TTC549 (cell line): ENCODE measurements at regions not wholly inside any gene's neighbourhood (a gene's known extent, or its start where the extent isn't known, plus 50 kb on each side); places are given as distances from the start of the nearest gene placed in this dataset.

Source experiments
- FAIRE-seq: peaks from 2 replicates; lab custom pipeline; 2012; peaks lifted over from hg19 to GRCh38; lab: Jason Lieb, UNC

DNA sequence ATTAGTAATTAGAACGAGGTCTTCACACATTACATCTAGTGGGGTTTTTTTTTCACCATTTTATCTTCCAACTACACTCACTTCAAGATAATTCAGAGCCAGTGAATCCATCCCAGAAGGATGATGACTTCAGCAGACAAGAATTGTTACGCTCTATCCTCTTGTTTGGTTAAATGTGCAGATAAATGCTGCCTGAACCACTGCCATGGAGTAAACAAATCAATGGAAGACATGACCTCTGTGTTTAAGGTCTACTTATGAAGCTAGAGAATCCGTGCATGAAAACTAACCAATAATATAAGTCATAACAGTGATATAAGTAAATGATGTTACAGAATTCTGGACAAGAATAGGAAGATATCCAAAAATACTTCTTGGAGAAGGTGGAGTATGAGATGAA, 602.6 kb downstream of the TLR4 start:
- no peak for FAIRE-seq

DNA sequence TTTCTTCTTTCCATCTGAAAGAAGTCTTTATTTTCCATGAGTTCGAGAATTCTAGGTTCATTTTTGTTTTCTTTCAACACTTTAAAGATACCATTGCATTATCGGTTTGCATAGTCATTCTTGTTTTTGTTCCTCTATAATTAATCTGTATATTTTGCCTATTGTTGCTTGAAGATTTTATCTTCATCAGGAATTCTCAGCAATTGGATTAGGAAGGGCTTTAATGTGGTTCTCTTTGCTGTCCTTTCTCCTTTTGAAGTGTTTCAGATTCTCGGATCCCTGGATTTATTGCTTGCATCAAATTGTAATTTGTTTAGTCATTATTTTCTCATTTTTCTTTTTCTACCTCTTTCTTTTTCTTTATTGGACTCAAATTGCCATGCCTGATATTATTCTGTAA, 609.8 kb downstream of the TLR4 start:
- FAIRE-seq, result no peak

DNA sequence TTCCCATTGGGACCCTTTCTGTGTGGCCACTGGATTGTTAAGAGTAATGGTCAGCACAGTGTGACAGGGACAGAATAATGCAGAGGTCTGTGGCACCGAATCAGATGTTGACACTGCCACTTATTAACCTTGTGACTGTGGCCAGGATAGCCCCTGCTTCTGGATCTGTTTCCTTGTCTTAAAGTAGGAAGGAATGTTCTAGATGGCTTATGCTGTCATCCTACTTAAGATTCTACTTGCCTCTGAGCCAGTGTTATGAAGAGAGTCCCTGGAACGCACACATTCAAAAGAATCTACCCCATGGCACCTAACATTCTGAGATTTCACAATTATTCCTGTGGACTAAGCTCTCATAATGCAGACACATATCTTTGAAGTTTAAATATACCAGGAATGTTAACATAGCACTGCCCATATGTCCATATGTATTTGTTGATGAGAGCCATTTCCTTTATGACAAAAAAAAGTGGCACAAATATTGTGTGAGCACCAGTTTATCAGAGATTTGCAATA, 612.7 kb downstream of the TLR4 start:
- no peak for FAIRE-seq

DNA sequence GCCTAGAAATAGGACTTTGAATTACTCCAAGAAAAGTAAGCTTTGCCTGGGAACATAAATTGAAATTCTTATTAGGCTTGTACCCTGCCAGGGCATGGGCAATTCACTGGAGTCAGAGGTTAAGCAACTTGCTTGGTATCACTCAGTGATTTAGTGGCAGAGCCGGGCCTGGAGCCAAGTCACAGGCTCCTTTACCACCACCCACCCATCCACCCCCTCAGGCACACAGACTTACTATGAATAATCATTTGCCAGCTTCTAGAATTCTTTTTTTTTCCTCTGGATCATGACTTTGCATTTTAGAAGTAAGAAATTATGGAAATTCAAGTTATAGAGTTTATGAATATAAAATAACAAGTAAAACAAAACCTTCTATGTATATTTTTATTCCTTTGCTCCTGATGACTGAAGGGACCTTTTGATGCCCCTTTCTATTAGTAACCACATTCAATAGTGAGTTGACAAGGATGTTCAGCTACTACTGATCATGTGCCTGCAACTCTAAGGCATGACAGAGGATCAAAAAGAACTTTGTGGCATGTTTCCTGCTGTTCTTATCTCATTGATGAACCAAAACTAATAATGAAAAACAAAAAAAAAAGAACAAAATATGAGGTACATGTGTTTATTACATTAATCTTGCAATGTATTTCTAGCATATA, 614.7 kb downstream of the TLR4 start:
- no peak for FAIRE-seq

DNA sequence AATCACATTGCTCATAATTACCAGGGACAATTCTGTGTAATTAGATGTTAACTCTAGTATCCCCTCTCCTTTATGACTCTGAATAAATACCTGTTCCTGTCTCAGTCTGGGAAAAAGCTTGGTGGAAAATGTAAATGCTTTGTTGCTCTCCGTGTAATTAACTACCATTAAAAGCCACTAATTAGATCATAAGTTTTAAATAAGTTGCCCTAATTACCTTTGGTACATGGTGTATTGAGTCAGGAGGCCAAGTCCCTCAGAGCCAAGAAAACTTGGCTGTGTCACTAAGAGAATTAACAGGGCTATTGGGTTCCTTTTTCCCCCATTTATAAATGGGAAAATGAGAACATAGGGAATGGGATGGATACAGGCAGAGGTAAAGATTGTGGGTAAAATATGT, 617.6 kb downstream of the TLR4 start:
- FAIRE-seq, result no peak

DNA sequence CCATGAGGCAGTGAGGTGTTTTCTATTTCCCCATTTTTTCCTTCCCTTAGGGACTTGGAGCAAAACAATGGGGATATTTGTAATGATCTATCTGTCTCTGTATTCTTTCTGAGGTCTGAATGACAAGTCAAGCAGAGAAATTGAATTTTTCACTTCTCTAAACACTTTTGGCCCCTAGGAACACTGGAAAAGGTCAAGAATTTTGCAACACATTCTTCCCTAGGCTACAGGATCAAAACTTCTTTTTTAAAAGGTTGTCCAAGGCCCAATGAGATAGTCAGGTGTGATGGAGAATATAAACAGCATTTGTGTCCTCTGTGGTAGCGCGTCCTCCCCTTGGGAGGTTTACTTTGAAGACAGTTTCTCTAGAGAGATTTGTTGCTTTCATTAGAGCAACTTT, 620.5 kb downstream of the TLR4 start:
- FAIRE-seq, result no peak

DNA sequence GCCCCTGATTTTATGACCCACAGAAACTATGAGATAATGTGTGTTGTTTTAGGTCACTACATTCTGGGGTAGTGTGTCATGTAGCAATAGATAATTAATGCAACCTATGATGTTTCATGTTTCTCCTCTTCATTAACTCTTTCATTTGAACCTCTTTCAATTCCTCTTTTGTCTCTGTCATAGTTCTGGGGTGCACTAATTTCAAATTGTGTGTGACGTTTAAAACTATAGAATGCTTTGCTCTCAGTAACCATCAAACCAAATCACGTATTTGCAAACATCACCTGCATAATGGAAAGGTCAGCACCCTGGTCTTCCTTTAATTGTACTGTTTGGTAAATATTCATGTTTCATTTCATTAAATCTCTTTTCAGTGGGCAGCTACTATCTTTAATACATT, 621.6 kb downstream of the TLR4 start:
- no peak for FAIRE-seq

DNA sequence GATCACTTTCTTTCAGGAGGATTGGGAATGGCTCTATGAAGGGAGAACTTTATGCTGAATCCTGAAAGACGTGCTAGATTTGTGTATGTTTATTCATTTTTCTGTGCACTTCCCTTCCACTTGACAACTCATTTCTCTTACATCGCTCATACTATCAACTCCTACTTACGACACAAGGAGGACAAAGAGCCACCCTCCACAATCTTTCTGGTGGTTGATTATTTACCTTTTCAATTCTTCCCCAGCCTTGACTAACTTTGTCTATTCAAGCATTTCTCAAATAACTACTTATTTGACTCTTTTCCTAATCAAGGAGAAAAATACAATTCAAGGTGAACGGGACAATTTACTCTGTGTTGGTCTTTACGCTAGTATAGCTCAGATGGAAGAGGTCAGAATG, 622.1 kb downstream of the TLR4 start:
- no peak for FAIRE-seq

DNA sequence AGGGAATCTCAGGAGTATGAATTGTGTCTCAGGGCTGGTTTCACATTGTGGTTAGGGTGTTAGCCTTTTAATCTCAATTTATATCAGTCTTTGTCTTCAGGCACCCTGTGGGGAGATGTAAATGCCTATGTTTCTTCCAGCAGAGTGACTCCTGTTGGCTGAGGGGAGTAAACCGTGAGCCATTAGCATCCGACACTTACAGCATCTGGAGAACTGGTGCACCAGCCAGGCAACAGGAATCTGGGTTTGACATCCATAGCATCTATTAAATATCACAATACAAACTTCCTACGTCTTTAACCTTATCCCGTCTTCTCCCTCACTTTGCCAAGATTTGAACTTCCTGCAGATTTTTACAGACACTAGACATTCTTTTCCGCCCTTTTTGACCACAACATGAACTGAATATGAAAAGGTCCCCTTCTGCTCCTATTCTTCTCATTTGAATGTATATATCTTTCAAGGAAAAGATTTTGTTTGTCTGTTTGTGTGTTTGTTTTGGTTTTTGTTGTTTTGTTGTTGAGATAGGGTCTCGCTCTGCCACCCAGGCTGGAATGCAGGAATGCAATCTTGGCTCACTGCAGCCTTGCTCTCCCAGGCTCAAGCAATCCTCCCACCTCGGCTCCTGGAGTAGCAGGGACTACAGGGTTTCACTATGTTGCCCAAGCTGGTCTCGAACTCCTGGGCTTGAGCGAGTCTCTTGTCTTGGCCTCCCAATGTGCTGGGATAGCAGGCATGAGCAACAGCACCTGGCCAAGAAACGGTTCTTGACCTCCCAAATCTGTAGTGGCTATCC, 626.2 kb downstream of the TLR4 start:
- FAIRE-seq, result no peak

DNA sequence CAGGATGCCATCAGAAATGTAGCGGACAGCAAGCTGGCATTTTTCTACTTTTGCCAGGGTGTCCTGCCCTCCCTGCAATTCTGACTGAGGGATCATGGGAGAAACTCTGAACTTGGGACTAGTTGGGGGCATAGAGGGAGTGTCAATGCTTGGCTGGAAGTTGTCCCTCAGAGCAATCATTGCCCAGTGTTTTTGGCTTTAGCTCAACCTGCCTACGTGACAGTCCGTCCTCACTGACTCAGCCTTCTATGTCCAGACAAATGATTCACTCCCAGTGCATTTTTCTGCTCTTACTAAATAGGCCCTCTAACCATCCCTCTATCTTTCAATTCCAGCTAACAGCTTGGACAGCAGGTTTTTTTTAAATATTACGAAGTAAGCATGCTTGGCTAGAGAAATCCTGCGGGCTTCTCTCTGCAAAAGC, 627.4 kb downstream of the TLR4 start:
- FAIRE-seq, result no peak

DNA sequence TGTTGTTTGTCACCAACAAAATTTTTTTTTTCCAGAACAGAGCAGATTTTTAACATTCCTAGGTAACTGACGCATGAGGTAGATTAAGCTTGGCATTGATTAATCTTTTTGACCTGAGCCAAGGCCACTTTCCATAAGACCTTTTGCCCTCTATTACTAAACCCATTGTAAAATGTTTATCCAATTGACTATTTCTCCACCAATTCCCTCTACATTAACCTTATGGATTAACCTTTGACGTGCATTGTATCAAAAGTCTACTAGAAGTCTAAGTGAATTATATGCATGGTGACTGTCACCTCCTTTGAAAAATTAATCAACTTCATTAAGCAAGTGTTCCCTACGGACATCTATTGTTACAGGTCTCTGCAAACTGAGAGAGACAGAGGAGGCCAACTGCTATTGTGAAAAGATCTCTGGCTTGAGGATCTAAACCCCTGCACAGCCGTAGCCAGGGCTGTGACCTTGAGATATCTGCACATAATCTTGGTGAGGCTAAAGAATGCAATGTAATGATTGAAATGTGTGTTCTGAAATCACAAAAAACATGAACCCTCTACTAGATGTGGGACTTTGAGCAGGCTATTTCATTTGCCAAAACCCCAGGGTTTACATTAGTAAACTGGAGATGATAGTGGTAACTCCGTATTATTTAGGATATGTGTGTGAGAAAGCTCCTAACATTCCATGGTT, 632.2 kb downstream of the TLR4 start:
- no peak for FAIRE-seq

DNA sequence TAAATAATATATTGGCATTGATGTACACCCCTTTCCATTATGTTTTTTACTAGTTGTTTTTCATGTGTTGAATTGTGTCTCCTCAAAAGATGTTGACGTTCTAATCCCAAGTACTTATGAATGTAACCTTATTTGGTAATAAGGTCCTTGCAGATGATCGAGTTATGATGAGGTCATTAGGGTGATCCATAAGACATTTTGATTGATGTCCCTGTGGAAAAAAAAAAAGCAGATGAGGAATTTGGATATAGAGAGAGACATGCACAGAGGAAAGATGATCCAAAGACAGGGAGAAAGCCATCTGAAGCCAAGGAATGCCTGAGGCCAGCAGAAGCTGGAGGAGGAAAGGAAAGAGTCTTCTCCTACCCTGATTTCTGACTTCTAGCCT, 632.7 kb downstream of the TLR4 start:
- no peak for FAIRE-seq

DNA sequence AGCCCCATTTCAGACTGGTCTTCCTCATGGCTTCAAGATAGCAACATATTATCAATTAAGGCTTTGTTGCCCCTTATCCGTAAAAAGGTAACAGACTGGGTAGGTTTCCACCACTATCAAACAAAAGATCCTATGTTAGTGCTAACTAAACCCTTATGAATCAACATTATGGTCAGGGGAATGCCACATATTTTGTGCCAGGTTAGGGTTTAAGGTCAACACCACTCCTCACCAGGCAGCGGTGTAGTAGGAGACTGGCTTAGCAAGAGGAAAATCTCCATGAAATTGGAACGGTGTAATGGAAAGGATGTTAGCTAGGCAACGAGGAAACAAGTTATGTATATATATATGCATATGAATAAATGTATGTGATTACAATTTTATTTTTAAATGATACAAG, 655.8 kb downstream of the TLR4 start:
- FAIRE-seq, result no peak

DNA sequence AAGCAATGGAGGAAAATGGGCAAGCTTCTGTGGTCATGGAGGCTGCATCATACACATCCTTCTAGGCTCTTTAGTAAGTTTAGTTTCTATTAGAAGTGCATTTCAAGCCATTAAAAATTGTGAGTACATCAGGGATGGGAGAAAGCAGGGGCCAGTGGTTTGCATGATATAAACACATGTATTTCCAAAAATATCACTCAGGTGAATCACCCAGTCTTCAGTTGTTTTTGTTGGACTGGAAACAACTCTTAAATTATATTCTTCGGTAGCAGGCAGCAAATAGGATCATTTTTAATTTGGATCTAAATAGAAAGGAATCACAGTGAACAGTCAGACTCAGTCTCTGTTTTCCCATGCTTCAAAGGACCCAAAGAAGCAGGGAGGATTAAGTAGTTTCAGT, 657.9 kb downstream of the TLR4 start:
- no peak for FAIRE-seq

DNA sequence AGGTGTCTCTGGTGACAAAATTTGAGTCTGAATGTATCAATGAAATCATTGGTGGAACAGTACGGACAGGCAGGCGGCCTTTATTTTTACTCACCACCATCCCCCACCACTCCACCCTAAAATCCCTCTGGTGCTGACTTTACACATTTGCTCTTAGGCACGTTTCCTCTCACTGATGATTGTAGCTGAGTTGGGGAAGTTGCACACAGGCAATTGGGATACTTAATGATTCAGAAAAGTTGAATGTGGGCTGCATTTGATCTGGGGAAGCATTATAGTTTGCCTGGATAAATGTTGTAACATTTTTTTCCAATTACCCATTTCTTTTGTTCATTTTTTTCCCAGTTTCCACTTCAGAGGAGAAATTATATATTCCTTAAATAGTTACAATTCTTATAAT, 658.4 kb downstream of the TLR4 start:
- no peak for FAIRE-seq

DNA sequence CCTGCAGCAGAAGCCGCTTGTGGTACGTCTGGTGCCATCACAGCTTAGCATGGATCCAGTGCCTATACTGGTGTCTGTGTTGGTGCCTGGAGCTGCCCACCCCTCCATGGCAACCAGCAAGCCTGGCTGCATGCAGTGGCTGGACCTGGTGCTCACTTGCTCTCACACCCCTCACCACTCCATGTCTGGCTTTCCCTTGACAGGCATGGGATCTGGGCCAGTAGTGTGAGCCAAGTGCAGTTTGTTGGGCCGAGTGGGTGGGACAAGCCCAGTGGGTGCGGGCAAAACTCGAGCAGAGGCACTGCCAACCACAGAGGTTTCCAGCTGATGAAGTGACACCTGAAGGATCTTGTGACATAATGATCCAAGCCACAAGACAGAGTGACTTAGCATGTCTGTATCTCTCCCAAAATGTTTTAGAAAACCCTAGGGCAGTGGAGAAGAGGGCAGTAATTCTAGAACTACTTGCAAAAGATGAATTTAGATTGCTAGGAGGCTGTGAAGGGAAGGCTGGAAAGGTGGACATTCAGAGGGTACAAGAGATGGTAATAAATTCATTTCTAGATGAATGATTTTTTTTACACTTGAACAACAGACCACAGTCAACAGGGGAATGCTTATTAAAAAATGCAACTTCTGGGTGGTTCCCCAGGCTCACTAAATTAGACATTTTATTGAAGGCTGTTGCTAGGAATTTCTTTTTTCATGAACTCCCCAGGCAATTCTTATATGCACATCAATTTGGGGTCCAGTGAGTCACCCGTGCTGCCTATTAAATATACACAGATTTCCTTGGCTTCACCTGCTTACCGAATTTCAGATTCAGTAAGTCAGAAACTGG, 660.3 kb downstream of the TLR4 start:
- FAIRE-seq, result no peak

DNA sequence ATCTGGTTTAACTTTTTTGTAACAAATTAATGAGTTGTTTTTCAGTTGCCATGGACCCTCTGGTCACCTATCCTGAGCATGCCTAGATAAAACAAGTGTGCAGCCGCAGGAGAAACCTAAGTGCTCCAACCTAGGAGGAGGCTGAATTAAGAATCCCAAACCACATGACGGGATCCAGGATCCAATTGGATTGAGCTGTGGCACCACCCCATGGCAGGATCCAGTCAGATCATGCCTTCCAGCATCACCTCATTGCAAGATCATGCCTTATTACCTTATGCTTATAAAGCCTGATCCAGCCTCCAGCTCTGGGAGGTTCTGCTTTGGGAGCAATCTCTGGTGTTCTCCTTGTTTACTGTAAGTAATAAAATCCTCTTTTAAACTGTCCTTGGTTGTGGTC, 662.0 kb downstream of the TLR4 start:
- FAIRE-seq, result no peak

DNA sequence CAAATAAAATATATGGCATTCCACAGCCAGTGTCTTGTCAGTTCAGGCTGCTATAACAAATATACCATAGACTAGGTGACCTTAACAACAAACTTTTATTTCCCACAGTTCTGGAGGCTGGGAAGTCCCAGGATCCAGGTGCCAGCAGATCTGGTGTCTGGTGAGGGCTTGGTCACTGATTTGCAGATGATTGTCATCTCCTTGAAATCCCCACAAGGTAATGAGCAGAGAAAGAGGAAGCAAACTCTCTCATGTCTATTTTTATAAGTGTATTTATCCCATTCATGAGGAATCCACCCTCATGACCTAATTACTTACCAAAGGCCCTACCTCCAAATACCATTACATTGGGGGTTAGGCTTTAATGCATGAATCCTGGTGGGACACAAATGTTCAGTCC, 663.2 kb downstream of the TLR4 start:
- FAIRE-seq, result no peak

DNA sequence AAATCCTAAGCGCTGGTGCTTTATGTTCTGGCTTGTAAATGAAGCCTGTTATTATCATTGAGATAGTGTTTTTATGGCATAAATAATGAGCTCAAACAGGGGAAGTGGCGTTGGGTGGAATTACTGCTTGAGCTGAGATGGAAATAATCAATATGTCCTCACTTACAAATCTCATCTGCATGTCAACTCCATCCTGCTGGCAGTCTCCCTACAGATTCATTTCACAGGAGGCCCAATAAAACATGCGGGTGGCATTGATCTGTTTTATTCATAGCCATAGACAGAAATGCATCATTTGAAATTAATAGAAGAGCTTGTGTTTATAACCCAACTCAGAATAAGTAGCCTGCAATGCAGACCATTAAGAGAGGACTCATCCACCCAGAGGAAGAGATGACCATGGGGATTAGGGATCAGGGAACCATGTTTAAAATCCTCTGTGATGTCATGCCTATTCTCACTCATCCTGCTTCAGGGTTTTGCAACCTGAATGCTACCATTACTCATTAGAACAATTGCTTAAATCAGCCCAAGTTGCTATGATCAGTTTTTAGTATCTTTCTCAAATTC, 680.4 kb downstream of the TLR4 start:
- FAIRE-seq, result no peak

DNA sequence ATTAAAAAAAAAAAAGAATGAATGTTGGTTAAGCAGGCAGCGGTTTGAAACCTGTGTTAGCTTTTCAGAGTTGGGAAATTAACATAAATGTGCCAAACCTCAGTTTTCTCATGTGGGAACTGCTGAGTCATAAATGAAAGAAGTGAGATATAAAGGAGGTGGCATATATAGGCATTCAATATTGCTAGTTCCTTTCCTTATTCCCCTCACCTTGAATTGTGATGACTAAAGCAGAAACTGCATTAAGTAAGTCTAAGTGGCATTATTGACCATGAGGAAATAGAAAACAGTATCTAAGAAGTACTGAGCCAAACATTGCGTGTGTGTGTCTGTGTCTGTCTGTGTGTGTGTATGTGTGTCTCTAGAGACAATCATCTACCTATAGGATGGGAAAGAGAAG, 691.2 kb downstream of the TLR4 start:
- no peak for FAIRE-seq

DNA sequence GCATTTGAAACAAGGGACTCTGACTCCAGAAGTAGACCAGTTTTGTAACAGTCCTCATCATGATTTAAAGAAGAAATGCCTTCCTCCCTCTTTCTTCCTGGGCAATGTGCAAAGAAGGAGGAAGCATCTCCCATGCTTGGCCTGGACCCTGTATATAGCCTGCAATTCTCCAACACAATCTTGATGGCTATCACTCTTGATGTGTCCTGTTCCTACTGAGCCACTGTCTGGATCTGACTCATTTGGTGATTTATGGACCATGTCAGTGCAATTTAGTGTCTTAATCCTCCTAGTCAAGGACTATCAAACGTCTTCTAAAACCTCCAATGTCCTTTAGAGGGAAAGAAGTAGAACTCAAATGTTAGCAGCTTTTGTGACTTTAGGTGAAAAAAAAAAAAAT, 697.3 kb downstream of the TLR4 start:
- FAIRE-seq, result no peak

DNA sequence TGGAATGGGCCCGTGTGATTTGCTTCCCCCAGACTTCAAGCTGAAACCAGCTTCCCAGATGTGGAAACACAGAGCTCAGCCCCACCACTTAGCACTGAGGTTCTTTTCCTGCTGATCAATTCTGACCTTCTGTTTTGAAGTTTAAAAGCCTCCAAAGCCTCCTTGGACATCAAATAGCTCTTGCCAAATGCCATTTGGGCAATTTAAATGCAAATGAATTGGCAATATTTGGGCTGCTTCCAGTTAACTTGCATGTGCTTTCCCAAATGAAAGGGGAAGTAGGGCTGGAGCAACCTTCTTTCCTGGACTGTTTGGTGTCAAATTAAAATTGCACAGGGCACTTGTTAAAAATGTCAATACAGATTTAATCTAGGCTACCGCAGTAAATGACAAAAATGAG, 710.5 kb downstream of the TLR4 start:
- FAIRE-seq, result no peak
